Ecto neural progenitor cell (in vitro differentiated cells): ENCODE measurements at regions not wholly inside any gene's neighbourhood (a gene's known extent, or its start where the extent isn't known, plus 50 kb on each side); places are given as distances from the start of the nearest gene placed in this dataset.

ENCODE experiments used
- DNase-seq: peaks from one replicate; pipeline ENCODE4 v3.0.0-alpha.2; 2018; ENCODE audit warnings: low spot score

- no peak for DNase-seq
Observed at GRCh38 chr9:111195766-111196165, 134.3 kb downstream of the OR2K2 start.

GRCh38 chr9:111193095-111193494 is 136.9 kb downstream of the OR2K2 start:
- no peak for DNase-seq

- DNase-seq = no peak
Observed at GRCh38 chr9:111192650-111193049, 137.4 kb downstream of the OR2K2 start.

- DNase-seq = no peak
Observed at GRCh38 chr9:111190347-111190746, 139.7 kb downstream of the OR2K2 start.

GRCh38 chr9:111187376-111187775 is 142.6 kb downstream of the OR2K2 start:
- DNase-seq = no peak

- no peak for DNase-seq
Observed at GRCh38 chr9:111186021-111186530, 143.9 kb downstream of the OR2K2 start.

GRCh38 chr9:111180811-111181210 is 142.5 kb upstream of the LPAR1 start:
- no peak for DNase-seq

- DNase-seq = no peak
Observed at GRCh38 chr9:111179577-111179976, 141.3 kb upstream of the LPAR1 start.

- DNase-seq = no peak
Observed at GRCh38 chr9:111178331-111179055, 140.2 kb upstream of the LPAR1 start.

- DNase-seq = no peak
Observed at GRCh38 chr9:111176511-111176910, 138.2 kb upstream of the LPAR1 start.

- DNase-seq = no peak
Observed at GRCh38 chr9:111175350-111175749, 137.1 kb upstream of the LPAR1 start.

GRCh38 chr9:111167341-111167740 is 129.1 kb upstream of the LPAR1 start:
- no peak for DNase-seq

GRCh38 chr9:111163716-111164389 is 125.6 kb upstream of the LPAR1 start:
- no peak for DNase-seq

- no peak for DNase-seq
Observed at GRCh38 chr9:111162026-111162425, 123.8 kb upstream of the LPAR1 start.

- no peak for DNase-seq
Observed at GRCh38 chr9:111161015-111161415, 122.7 kb upstream of the LPAR1 start.

- DNase-seq = no peak
Observed at GRCh38 chr9:111158999-111159398, 120.7 kb upstream of the LPAR1 start.

- DNase-seq = no peak
Observed at GRCh38 chr9:111158363-111158762, 120.1 kb upstream of the LPAR1 start.

GRCh38 chr9:111154081-111154562 is 115.9 kb upstream of the LPAR1 start:
- DNase-seq = no peak

- no peak for DNase-seq
Observed at GRCh38 chr9:111152614-111153406, 114.5 kb upstream of the LPAR1 start.

- no peak for DNase-seq
Observed at GRCh38 chr9:111151537-111151936, 113.3 kb upstream of the LPAR1 start.

- DNase-seq = no peak
Observed at GRCh38 chr9:111150181-111150580, 111.9 kb upstream of the LPAR1 start.

- DNase-seq = no peak
Observed at GRCh38 chr9:111149018-111149759, 110.9 kb upstream of the LPAR1 start.
